ACC112 (cell line): ENCODE measurements at regions not wholly inside any gene's neighbourhood (a gene's known extent, or its start where the extent isn't known, plus 50 kb on each side); places are given as distances from the start of the nearest gene placed in this dataset.

Source experiments
- H2AFZ ChIP-seq: fragments of 200-600 bp; sonication (generic); one replicate; pipeline ENCODE4 v1.6.0; 2017; ENCODE audit warnings: antibody characterized with exemption, low read length; ENCODE audit not compliant: unreplicated experiment
- H3K27ac ChIP-seq: fragments of 200-600 bp; sonication (generic); 2 replicates; pipeline ENCODE4 v1.5.1; 2014; ENCODE audit warnings: low read depth, mild to moderate bottlenecking, antibody characterized with exemption, low read length, moderate library complexity
- H3K27me3 ChIP-seq: fragments of 200-600 bp; sonication (generic); 2 replicates; pipeline ENCODE4 v1.6.1; 2014; ENCODE audit warnings: mild to moderate bottlenecking, antibody characterized with exemption, low read length, moderate library complexity, mixed read lengths; ENCODE audit not compliant: insufficient read depth
- H3K36me3 ChIP-seq: fragments of 200-600 bp; sonication (generic); 2 replicates; pipeline ENCODE4 v1.6.1; 2016; ENCODE audit warnings: mild to moderate bottlenecking, antibody characterized with exemption, low read length, moderate library complexity, mixed read lengths; ENCODE audit not compliant: insufficient read depth
- H3K4me1 ChIP-seq: fragments of 200-600 bp; sonication (generic); one replicate; pipeline ENCODE4 v1.6.1; 2016; ENCODE audit warnings: low read length, mixed read lengths; ENCODE audit not compliant: insufficient read depth, unreplicated experiment, control insufficient read depth
- H3K4me3 ChIP-seq: fragments of 200-600 bp; sonication (generic); 2 replicates; pipeline ENCODE4 v1.5.1; 2014; ENCODE audit warnings: mild to moderate bottlenecking, low read depth, low read length
- H3K79me2 ChIP-seq: fragments of 200-600 bp; sonication (generic); one replicate; pipeline ENCODE4 v1.6.0; 2016; ENCODE audit warnings: low read length; ENCODE audit not compliant: control insufficient read depth, unreplicated experiment, insufficient read depth

DNA sequence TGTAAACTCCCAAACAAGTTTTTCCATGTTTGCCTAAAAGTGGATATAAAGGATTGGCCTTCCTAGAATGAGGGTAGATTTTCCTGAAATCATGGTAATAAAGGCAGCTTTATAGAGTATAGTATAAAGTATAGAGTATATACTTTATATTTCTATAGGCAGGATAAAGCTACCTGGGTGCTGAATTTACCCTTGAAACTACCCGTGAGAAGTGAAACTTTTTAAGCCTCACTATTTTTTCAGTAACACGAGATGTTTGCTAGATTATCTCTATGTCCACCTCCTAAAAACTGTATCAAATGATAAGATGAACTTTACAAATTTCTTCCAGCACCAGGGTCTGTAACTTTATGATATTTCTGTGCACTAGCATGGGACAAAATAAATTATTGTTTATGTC lies 340.0 kb upstream of the GALNTL6 start:
- H3K4me3 ChIP-seq, result no peak overlapping the region

DNA sequence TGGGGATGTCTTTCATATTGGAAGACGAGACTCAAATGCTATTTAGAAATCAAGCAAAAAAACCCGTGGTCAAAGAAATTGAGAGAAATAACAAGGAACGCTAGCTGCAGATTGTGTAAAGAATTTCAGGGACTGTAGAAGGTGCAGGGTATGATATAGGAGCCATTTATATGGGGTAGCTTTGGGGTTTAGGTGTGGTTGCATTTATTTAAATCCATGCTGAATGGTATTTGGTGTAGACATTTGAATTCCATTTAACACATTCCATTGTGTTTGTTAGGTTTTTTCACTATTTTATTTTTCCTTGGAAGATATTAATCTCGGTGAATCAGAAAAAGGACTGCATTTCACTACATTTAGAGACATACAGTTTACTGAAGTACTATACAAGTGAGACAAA lies 341.0 kb upstream of the GALNTL6 start:
- Histone ChIP-seq H3K4me3 (no peak overlapping the region), H3K36me3 (no peaks in the 10 kb centered on the region), H3K27ac (no peak overlapping the region), H3K4me1 (no peaks in the 10 kb centered on the region), H2AFZ (no peak overlapping the region), H3K27me3 (no peaks in the 10 kb centered on the region), H3K79me2 (no peaks in the 10 kb centered on the region)

More for the DNA sequence above, 340.0 kb upstream of the GALNTL6 start:
- Histone ChIP-seq H3K79me2 (no peaks in the 10 kb centered on the region), H3K27ac (no peak overlapping the region), H2AFZ (no peak overlapping the region), H3K27me3 (no peaks in the 10 kb centered on the region), H3K36me3 (no peaks in the 10 kb centered on the region), H3K4me1 (no peaks in the 10 kb centered on the region)

DNA sequence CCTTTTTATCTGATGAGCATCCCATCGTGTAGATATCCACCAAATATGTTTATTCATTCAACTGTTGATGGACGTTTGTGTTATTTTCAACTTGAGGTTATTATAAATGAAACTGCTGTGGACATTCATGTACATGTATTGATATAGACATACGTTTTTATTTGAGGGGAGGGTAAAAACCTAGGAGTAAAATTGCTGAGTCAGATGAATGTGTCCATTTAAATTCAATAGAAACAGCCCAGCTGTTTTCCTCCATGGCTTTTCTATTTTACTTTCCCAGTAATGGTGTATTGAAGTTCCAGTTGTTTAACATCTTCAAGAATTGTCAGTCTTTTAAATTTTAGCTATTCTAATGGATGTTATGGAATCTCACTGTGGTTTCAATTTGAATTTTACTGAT lies 348.7 kb upstream of the GALNTL6 start:
- H3K4me1 ChIP-seq, result no peaks in the 10 kb centered on the region
- no peaks in the 10 kb centered on the region for H3K79me2 ChIP-seq
- H3K4me3 ChIP-seq, result no peak overlapping the region
- no peak overlapping the region for H3K27ac ChIP-seq
- no peaks in the 10 kb centered on the region for H3K27me3 ChIP-seq
- no peaks in the 10 kb centered on the region for H3K36me3 ChIP-seq
- no peak overlapping the region for H2AFZ ChIP-seq

DNA sequence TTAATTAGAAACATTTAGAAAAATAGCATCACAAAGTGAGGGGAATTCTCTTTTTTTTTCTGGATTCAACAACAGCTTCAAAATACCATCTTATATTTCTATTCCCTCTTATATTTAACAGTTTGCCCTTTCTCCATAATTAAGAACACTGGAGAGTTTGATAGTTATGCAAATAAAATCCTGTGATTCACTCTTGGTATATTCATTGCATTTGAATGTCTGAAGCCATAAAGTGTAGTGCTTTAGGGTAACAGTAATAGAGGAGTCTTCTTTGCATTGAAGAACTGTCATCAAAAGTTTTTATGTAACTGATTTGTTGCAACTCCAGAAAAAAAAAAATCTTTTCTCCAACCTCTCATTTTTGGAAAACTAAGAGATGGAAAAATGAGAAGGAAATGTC lies 352.0 kb upstream of the GALNTL6 start:
- no peaks in the 10 kb centered on the region for H3K27me3 ChIP-seq
- no peaks in the 10 kb centered on the region for H3K79me2 ChIP-seq
- H3K4me3 ChIP-seq, result no peak overlapping the region
- H2AFZ ChIP-seq, result no peak overlapping the region
- no peak overlapping the region for H3K27ac ChIP-seq
- H3K36me3 ChIP-seq, result no peaks in the 10 kb centered on the region
- H3K4me1 ChIP-seq, result no peaks in the 10 kb centered on the region

GRCh38 chr4:171448919-171449481 lies 364.2 kb upstream of the GALNTL6 start:
- Histone ChIP-seq H3K79me2 (no peaks in the 10 kb centered on the region), H3K27me3 (no peaks in the 10 kb centered on the region), H3K4me1 (no peaks in the 10 kb centered on the region), H3K36me3 (no peaks in the 10 kb centered on the region), H2AFZ (no peak overlapping the region), H3K27ac (no peak overlapping the region), H3K4me3 (no peak overlapping the region)

GRCh38 chr4:171448358-171448757 lies 364.8 kb upstream of the GALNTL6 start:
- H3K79me2 ChIP-seq, result no peaks in the 10 kb centered on the region
- H3K36me3 ChIP-seq, result no peaks in the 10 kb centered on the region
- no peak overlapping the region for H2AFZ ChIP-seq
- no peak overlapping the region for H3K27ac ChIP-seq
- no peaks in the 10 kb centered on the region for H3K4me1 ChIP-seq
- no peaks in the 10 kb centered on the region for H3K27me3 ChIP-seq
- H3K4me3 ChIP-seq, result no peak overlapping the region

GRCh38 chr4:171441300-171441941 lies 371.8 kb upstream of the GALNTL6 start:
- Histone ChIP-seq H3K79me2 (no peaks in the 10 kb centered on the region), H3K27me3 (no peaks in the 10 kb centered on the region), H3K4me1 (no peaks in the 10 kb centered on the region), H3K36me3 (no peaks in the 10 kb centered on the region), H2AFZ (no peak overlapping the region), H3K27ac (no peak overlapping the region), H3K4me3 (no peak overlapping the region)

- Histone ChIP-seq H2AFZ (no peak overlapping the region), H3K27me3 (no peaks in the 10 kb centered on the region), H3K4me3 (no peak overlapping the region), H3K4me1 (no peaks in the 10 kb centered on the region), H3K27ac (no peak overlapping the region), H3K79me2 (no peaks in the 10 kb centered on the region), H3K36me3 (no peaks in the 10 kb centered on the region)
Measured at GRCh38 chr4:171433674-171434073, 379.5 kb upstream of the GALNTL6 start.

- Histone ChIP-seq H3K27me3 (no peaks in the 10 kb centered on the region), H3K79me2 (no peaks in the 10 kb centered on the region), H3K4me1 (no peaks in the 10 kb centered on the region), H2AFZ (no peak overlapping the region), H3K36me3 (no peaks in the 10 kb centered on the region), H3K4me3 (no peak overlapping the region), H3K27ac (no peak overlapping the region)
Measured at GRCh38 chr4:171432536-171432935, 380.7 kb upstream of the GALNTL6 start.

GRCh38 chr4:171430495-171430894 lies 382.7 kb upstream of the GALNTL6 start:
- H3K36me3 ChIP-seq, result no peaks in the 10 kb centered on the region
- H3K4me1 ChIP-seq, result no peaks in the 10 kb centered on the region
- no peak overlapping the region for H2AFZ ChIP-seq
- no peak overlapping the region for H3K4me3 ChIP-seq
- H3K79me2 ChIP-seq, result no peaks in the 10 kb centered on the region
- no peak overlapping the region for H3K27ac ChIP-seq
- H3K27me3 ChIP-seq, result no peaks in the 10 kb centered on the region

- Histone ChIP-seq H3K4me1 (no peaks in the 10 kb centered on the region), H3K27me3 (no peaks in the 10 kb centered on the region), H3K36me3 (no peaks in the 10 kb centered on the region)
Measured at GRCh38 chr4:171397175-171397574, 416.0 kb upstream of the GALNTL6 start.

More at GRCh38 chr4:171397175-171397574, 416.0 kb upstream of the GALNTL6 start:
- Histone ChIP-seq H3K27ac (no peak overlapping the region), H3K79me2 (no peaks in the 10 kb centered on the region), H3K4me3 (no peak overlapping the region), H2AFZ (no peak overlapping the region)
